GM19468 (cell line): ENCODE measurements at regions not wholly inside any gene's neighbourhood (a gene's known extent, or its start where the extent isn't known, plus 50 kb on each side); places are given as distances from the start of the nearest gene placed in this dataset.
"Not testable (repeated sequence)": the region's sequence is repeated elsewhere in the genome, so short reads cannot be mapped to it uniquely, and the experiment has no call there.

Experiments used
- ATAC-seq: cut with Tn5 transposase; IDR thresholded peaks from one replicate; pipeline ENCODE4 v1.9.1; 2021; ENCODE audit warnings: mild to moderate bottlenecking, moderate library complexity, moderate number of reproducible peaks; ENCODE audit not compliant: unreplicated experiment; ENCODE audit errors: extremely low read depth

DNA sequence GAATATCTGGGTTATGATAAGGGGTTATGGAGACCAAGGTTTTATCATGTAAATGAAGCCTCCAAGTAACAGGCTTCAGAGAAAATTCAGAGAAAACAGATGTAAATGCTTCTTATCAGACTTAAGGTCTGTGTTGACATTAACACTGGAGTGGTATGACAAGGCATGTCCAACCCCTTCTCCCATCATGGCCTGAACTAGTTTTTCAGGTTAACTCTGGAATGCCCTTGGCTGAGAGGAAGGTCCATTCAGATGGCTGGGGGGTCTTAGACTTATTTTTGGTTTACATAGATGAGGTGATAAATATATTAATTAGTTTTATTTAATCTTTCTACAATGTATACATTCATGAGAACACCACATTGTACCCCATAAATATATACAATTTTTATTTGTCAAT lies 399.6 kb downstream of the TBX15 start:
- ATAC-seq: no peak

DNA sequence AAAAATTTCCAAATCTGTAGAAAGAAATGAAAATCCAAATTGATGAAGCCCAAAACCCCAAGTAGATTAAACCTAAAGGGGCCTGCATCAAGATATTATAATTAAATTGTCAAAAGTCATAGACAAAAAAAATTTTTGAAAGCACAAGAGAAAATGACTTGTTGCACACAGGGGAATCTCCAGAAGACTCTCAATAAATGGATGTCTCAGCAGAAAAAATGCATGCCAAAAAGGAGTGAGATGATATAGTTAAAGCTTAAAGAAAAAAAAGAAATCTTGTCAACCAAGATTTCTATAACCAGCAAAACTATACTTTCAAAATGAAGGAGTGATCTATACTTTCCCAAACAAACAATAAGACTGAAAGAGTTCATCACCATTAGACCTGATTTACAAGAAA lies 393.2 kb upstream of the SPAG17 start:
- ATAC-seq: no peak

GRCh38 chr1:118575060-118575459 lies 390.0 kb upstream of the SPAG17 start:
- no peak for ATAC-seq

- ATAC-seq: no peak
Measured at GRCh38 chr1:118564961-118565703, 380.1 kb upstream of the SPAG17 start.

DNA sequence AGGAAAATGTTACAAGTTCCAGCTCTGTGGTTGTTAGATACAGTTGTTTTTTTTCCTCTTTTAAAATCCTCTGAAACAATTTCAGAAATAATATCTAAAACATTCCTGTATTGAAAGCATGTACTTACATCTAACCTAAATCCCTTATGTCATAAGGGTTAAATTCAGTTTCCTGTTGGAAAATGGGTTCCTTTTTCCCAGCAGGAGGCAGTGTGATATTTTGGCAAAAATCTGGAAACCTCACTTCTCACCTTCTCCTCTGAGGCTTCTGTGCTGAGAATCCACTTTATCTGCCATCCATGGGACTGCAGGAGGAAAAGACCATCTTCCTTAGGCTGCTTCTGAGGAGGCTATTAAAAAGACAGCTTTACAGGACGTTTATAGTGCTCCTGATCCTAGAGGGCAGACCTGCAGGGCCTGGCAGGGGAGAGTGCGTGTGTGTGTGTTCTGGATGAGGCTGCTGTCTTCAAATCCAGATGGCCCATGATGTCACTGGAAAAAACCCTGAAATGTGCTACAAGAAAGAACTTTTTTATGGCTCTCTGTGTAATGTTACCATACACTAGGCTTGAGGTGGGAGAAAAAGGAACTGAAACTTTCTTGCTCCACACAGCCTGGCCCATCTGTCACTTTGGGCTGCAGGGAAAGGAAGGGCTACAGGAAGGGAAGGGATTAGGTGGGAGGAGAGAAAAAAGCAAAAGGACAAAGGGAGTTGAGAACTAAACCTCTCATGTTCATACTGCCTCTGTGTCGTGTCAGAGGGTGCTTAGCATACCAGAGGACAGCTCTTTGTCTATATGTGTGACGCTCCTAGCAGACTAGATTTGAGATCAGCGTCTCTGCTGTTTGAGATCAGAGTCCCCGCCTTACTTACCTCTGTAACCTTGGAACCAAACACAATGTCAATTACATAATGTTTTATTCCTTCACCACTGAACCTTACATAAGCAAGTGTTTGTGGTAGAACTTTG lies 379.2 kb upstream of the SPAG17 start:
- ATAC-seq: peak; percentile 56

- ATAC-seq: no peak
Measured at GRCh38 chr1:118558933-118559332, 373.9 kb upstream of the SPAG17 start.

DNA sequence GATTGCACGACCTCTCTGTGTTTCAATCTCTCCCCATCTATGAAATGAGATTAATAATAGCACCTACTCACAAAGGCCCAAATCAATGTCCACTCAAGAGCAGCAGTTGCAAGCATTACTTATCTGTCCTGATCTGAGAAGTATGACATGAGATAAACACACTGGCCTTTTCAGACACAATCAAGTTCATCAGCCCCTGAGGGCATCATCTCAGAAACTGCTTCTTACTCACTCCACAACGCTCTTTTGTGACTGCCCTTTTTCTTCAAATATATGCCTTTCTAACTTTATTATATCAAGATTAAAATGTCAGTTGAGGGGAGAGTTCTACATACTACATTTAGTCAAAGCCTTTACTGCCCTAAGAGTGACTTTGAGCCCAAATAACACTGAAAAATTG lies 371.9 kb upstream of the SPAG17 start:
- ATAC-seq: no peak

- no peak for ATAC-seq
Measured at GRCh38 chr1:118555638-118556037, 370.6 kb upstream of the SPAG17 start.

- no peak for ATAC-seq
Measured at GRCh38 chr1:118535901-118536300, 350.9 kb upstream of the SPAG17 start.

DNA sequence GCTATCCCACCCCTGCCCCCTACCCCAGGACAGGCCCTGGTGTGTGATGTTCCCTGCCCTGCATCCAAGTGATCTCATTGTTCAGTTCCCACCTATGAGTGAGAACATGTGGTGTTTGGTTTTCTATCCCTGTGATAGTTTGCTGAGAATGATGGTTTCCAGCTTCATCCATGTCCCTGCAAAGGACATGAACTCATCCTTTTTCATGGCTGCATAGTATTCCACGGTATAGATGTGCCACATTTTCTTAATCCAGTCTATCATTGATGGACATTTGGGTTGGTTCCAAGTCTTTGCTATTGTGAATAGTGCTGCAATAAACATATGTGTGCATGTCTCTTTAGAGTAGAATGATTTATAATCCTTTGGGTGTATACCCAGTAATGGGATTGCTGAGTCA lies 326.9 kb upstream of the SPAG17 start:
- ATAC-seq: not testable (repeated sequence)

DNA sequence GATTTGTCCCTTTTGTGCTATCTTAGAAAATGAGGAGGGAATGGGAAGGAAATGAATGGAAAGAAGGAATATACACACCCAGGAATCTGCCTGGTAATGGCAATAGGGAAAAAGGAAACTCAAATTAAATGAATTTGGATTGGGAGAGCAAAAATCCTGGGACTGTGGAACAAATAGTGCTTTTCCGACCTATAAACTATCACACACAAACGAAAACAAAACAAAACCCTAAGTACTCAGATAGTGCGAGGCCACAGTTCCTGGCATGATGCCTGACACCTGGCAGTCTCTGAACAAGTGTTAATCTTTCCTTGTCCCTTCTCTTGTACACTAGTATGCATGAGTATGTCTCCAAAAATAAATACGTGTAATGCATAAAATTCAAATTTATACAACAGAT lies 319.8 kb upstream of the SPAG17 start:
- no peak for ATAC-seq

GRCh38 chr1:118504221-118504644 lies 319.2 kb upstream of the SPAG17 start:
- no peak for ATAC-seq

- no peak for ATAC-seq
Measured at GRCh38 chr1:118503752-118504151, 318.7 kb upstream of the SPAG17 start.

DNA sequence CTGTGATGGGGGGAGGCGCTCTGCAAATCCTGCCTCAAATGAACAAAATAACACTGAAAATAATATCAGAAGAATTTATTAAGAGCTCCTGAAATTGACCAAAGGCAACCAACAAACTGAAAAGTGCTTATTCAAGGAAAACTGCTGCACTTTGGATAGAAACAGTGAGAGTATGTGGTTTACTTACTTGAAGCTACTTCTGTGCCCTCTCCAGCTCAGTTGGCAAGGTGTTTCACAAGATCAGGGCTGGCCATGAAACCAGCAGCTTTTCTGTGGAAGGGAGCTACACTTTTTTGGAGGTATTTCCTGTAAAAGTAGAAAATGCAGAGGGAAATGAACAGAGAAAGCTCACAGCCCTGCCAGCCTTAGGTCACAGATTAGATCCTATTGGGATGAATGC lies 310.0 kb upstream of the SPAG17 start:
- no peak for ATAC-seq

DNA sequence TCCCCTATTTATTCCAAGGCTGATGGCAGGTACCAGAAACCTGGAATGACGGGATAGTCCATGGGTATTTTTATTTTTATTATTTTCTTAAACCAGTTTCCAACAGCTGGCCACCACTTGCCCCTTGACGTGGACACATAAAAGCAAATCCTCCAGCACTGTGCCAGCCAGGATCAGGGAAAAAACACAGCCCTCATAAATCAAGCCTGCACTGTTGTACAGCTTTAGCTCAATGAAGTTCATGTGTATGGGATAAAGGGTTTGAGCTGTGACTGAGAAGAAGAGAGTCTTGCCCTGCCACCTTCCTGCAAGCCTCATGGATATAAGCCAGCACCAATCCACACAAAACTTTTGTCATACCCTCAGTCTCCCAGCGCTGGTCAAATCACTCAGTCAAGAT lies 303.8 kb upstream of the SPAG17 start:
- no peak for ATAC-seq

DNA sequence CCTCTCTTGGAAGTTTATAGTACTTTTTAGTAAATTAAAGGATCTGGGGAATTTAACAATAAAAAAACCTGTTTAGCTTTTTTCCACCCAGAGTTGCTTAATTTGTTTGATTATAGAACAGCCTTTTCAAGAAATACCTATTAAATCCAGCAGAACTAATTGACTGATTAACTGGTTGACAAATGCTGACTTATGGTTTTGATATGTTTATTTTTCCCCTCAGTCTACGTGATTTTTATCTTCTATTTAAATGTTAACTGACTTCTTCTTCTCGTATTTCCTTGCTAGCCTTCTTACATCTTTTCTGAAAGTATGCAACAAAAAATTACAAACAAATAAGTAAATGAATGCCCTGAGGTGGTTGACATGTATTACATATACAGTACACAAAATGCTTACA lies 302.9 kb upstream of the SPAG17 start:
- no peak for ATAC-seq

- ATAC-seq: no peak
Measured at GRCh38 chr1:118487091-118487490, 302.1 kb upstream of the SPAG17 start.

GRCh38 chr1:118486199-118486598 lies 301.2 kb upstream of the SPAG17 start:
- no peak for ATAC-seq

DNA sequence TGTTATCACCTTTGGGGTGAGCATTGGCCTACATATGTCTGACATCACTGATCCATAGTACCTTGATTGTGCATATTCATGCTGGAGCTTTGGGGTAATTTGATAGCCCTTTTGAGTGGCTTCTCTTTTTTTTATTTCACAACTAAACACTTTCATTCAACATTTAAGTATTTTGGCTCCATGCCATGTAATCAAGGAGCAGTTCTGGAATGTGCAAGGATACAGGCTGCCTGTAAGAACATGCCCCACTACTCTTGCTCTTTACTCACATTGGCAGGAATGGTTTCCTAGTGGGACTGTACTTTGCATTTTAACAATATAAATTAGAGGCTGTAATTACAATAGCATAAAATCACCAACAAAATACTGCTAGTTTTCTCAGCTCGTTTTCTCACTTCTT lies 300.7 kb upstream of the SPAG17 start:
- no peak for ATAC-seq

DNA sequence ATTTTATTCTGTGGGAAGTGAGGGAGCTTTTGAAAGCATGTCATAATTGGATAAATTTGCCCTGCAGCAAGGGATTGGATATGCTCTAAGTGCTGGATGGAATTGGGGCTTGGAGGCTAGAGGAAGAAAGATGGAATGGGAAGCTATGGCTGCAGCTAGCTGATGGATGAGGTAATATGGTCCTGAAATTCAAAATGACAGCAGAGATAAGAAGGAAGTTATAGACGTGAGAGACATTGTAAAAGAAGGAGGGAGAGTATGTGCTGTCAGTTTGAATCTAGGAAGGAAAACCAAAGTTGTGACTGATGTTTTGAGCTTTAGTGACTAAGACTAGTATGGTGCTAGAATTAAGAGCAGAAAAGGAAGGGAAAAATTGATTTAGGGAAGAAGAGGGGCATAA lies 299.9 kb upstream of the SPAG17 start:
- ATAC-seq: no peak

DNA sequence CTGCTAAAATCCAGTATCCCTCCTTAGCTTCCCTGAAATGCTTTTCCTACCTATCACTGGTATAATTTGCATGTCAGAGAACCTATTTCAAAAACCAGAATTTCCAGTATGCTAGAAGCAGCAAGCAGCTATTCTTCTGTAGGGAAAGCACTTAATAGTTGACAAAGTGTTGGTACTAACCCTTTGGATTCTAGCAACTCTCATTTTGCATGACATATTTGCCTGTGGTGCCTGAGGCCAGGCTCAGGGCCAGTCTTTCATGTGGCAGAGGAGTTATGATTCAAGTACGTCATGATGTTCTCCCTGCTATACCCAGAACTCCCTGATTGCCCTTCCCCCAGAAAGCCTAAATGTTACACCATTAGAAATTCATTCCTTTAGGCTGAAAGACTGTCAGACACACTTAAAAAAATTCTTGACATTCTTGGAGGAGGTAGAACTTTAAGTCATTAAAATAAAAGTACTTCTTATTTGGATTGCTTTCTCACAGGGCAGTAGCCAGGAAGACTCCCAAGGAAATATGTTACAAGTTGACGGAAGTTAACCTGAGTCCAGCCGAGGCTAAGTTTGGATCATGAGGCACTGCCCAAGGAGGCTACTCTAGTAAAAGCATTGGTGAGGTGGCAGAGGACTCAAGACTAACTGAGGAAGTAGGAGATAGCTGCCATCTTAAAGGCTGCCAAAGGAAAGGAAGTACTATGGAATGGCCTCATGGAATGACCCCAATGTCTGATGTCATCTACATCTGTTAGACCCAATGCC lies 298.4 kb upstream of the SPAG17 start:
- no peak for ATAC-seq
